ENCODE measurements at regions not wholly inside any gene's neighbourhood (a gene's known extent, or its start where the extent isn't known, plus 50 kb on each side); places are given as distances from the start of the nearest gene placed in this dataset.
A peak's percentile ranks its signal among the peaks of the same experiment; 100 is the strongest.
"Not testable (repeated sequence)": the region's sequence is repeated elsewhere in the genome, so short reads cannot be mapped to it uniquely, and the experiment has no call there.

GRCh38 chr6:113742342-113742741 lies 114.8 kb upstream of the MARCKS start:
- no peak for DNase-seq

- DNase-seq = peak in 2 of 3 donors; percentile 33 to 40
Measured at GRCh38 chr6:113744861-113745260, 112.3 kb upstream of the MARCKS start.

GRCh38 chr6:113750151-113750855 lies 106.8 kb upstream of the MARCKS start:
- DNase-seq = peak; percentile 42 to 73 (median 71)

GRCh38 chr6:113754291-113754690 lies 102.9 kb upstream of the MARCKS start:
- DNase-seq = no peak

GRCh38 chr6:113755449-113756289 lies 101.5 kb upstream of the MARCKS start:
- DNase-seq = no peak

- DNase-seq = no peak
Measured at GRCh38 chr6:113756290-113756665, 100.9 kb upstream of the MARCKS start.

GRCh38 chr6:113758214-113758613 lies 98.9 kb upstream of the MARCKS start:
- no peak for DNase-seq

GRCh38 chr6:113758826-113759574 lies 98.1 kb upstream of the MARCKS start:
- DNase-seq = peak; percentile 73 to 91 (median 87)

- DNase-seq = peak; percentile 83 to 99 (median 96)
Measured at GRCh38 chr6:113762641-113763040, 94.5 kb upstream of the MARCKS start.

GRCh38 chr6:113763311-113763766 lies 93.8 kb upstream of the MARCKS start:
- DNase-seq = peak; percentile 64 to 81 (median 65)

GRCh38 chr6:113763876-113764275 lies 93.3 kb upstream of the MARCKS start:
- peak; percentile 86 to 97 (median 94) for DNase-seq

GRCh38 chr6:113765909-113766308 lies 91.2 kb upstream of the MARCKS start:
- DNase-seq = no peak

GRCh38 chr6:113767985-113768384 lies 89.2 kb upstream of the MARCKS start:
- no peak for DNase-seq

- no peak for DNase-seq
Measured at GRCh38 chr6:113772961-113773360, 84.2 kb upstream of the MARCKS start.

GRCh38 chr6:113774127-113774825 lies 82.9 kb upstream of the MARCKS start:
- DNase-seq = peak; percentile 49 to 72 (median 70)

- no peak for DNase-seq
Measured at GRCh38 chr6:113776998-113777397, 80.1 kb upstream of the MARCKS start.

- DNase-seq = no peak
Measured at GRCh38 chr6:113777601-113778000, 79.5 kb upstream of the MARCKS start.

GRCh38 chr6:113779656-113780055 lies 77.5 kb upstream of the MARCKS start:
- DNase-seq = no peak

GRCh38 chr6:113782636-113783035 lies 74.5 kb upstream of the MARCKS start:
- DNase-seq = peak; percentile 28 to 61 (median 57)

- no peak for DNase-seq
Measured at GRCh38 chr6:113786168-113786567, 71.0 kb upstream of the MARCKS start.

- DNase-seq = no peak
Measured at GRCh38 chr6:113788586-113788985, 68.6 kb upstream of the MARCKS start.

GRCh38 chr6:113791225-113791624 lies 65.9 kb upstream of the MARCKS start:
- not testable (repeated sequence) for DNase-seq

GRCh38 chr6:113795371-113795770 lies 61.8 kb upstream of the MARCKS start:
- DNase-seq = peak in 1 of 3 donors; percentile 59
